ENCODE measurements at regions not wholly inside any gene's neighbourhood (a gene's known extent, or its start where the extent isn't known, plus 50 kb on each side); places are given as distances from the start of the nearest gene placed in this dataset.
"Not testable (repeated sequence)": the region's sequence is repeated elsewhere in the genome, so short reads cannot be mapped to it uniquely, and the experiment has no call there.

DNA sequence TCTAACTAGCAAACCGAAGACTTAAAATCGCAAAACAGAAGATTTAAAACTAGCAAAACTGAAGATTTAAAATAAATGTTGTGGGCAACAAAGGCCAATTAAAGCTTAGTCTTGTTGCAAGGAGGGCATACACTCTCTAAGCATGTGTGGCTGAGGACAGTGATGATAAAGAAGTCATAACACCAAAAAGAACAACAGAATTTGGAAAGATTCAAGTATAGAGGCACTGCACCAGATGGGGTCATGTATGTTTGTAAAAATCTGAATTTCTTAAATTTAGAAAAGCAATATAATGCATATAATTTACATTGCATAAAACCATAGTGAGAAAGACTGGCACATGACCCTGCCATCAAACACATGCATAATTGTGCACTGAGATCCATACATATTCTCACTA, 743.8 kb downstream of the TAF11L14 start:
- no peak for DNase-seq

GRCh38 chr5:18379189-18379588, 744.9 kb downstream of the TAF11L14 start:
- no peak for DNase-seq

- no peak for DNase-seq
Observed at GRCh38 chr5:18380729-18381362, 746.6 kb downstream of the TAF11L14 start.

GRCh38 chr5:18393565-18394442, 759.5 kb downstream of the TAF11L14 start:
- peak; percentile 21 for DNase-seq

- no peak for DNase-seq
Observed at GRCh38 chr5:18394443-18394804, 760.2 kb downstream of the TAF11L14 start.

DNA sequence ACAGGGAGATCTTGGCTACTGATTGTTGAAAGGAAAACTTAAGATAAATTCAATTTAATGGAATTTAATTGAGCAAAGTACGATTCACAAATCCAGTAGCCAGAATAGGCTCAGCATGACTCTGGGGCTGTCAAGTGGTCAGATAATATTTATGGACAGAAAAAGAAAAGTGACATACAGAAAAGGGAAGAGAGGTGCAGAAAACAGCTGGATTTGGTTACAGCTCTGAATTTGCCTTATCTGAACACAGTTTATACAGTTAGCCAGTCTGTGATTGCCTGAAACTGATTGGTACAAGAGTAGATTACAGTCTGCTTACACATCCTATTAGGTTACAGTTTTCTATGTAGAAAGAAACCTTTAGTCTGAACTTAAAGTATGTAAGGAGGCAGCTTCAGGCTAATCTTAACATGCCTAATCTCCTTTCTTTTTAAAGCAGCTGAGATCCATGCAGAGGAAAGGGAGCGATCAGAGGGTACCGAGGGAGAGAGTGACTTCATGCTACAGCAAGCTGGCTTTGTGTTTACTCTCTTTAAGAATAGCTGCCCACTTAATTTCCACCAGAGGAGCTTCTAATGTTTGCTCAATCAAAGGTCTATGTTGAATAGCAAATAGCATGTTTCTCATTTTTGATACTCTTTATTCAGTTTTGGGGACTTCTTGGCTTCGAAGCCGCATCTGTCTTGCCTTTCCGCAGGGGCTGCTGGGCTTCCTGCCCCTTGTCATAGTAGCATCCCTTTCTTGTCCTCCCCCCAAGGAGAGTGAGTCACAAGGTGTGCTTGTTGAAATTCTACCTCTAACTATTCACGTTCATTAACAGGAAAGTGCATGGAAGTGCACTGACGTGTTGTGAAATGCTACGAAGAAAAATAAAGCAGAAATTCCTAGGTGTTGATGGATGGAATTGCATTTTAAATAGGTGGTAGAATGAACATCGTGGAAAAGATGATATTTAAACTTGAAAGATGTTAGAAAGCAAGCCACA, 761.2 kb downstream of the TAF11L14 start:
- DNase-seq: no peak

DNA sequence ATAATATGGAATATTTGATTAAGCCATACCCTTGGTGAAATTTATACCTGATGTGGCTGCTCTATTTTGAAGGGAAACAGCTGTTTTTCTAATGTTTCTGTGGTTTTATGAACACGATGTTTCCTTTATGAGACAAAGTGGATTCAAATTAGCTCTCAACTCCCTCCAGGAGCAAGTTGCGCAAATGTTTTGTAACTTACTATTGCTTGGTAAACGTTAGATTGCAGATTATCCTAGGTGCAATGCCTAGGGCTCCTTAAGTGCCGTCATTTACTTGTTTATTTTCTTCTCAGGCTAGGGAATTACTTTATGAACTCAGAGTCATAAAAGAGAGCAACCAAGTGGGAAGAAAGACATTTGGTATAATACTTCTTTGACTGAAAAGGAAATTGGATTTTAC, 763.1 kb downstream of the TAF11L14 start:
- no peak for DNase-seq

GRCh38 chr5:18397891-18398290, 763.6 kb downstream of the TAF11L14 start:
- no peak for DNase-seq

DNA sequence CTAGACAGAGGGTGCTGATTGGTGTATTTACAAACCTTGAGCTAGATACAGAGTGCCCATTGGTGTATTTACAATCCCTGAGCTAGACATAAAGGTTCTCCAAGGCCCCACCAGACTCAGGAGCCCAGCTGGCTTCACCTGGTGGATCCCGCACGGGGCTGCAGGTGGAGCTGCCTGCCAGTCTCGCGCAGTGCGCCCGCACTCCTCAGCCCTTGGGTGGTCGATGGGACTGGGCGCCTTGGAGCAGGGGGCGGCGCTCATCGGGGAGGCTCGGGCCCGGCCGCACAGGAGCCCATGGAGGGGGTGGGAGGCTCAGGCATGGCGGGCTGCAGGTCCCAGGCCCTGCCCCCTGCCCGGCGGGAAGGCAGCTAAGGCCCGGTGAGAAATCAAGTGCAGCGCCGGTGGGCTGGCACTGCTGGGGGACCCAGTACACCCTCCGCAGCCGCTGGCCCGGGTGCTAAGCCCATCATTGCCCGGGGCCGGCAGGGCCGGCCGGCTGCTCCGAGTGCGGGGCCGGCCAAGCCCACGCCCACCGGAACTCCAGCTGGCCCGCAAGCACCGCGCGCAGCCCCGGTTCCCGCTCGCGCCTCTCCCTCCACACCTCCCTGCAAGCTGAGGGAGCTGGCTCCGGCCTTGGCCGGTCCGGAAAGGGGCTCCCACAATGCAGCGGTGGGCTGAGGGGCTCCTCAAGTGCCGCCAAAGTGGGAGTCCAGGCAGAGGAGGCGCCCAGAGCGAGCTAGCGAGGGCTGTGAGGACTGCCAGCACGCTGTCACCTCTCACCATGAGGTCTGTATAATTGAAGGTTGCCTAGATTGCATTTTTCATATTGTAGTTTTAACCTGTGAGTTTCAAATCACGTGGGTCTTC, 765.4 kb downstream of the TAF11L14 start:
- DNase-seq: not testable (repeated sequence)

DNA sequence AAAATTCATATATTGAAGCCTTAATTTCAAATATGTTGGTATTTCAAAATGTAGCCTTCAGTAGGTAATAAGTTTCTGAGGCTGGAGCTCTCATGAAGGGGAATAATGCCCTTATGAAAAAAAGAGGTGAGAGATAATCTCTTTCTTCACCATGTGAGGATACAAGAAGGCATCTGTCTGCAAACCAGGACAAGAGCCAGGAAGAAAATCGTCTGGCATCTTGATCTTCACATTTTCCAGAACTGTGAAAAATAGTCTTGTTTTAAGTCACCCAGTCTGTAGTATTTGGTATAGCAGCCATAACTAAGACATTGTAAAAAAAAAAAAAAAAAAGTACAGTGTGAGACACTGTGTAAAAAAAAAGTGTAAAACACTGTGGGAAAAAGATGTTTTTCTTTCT, 768.9 kb downstream of the TAF11L14 start:
- no peak for DNase-seq

DNA sequence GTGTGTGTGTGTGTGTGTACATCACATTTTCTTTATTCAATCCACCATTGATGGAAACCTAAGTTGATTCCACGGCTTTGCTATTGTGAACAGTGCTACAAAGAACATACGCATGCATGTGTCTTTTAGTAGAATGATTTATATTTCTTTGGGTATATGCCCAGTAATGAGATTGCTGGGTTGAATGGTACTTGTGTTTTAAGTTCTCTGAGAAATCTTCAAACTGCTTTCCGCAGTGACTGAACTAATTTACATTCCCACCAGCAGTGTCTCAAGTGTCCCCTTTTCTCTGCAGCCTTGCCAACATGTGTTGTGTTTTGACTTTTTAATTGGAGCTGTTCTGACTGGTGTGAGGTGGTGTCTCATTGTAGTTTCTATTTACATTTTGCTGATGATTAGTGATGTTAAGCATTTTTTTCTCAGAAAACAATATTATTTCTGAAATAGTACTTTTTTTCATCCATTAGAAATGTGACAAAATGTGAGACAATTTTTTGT, 769.7 kb downstream of the TAF11L14 start:
- DNase-seq: no peak

DNA sequence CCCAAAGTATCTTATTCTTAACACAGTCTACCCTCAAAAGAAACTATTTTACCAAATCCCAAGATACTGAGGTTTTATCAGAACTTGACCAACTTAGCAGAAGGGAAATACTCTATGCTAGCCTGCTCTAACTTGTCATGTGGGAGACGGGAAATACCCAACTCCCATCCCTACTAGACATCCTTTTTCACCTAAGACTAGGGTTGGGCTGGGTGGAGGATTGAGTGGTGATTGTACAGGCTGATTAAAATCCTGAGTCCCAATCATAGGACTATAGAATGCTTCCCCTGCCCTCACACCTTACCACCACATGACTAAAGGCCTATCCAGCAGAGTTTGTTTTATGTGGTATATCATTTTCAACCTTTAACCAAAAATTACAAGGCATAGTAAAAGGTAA, 786.5 kb downstream of the TAF11L14 start:
- DNase-seq: no peak

DNA sequence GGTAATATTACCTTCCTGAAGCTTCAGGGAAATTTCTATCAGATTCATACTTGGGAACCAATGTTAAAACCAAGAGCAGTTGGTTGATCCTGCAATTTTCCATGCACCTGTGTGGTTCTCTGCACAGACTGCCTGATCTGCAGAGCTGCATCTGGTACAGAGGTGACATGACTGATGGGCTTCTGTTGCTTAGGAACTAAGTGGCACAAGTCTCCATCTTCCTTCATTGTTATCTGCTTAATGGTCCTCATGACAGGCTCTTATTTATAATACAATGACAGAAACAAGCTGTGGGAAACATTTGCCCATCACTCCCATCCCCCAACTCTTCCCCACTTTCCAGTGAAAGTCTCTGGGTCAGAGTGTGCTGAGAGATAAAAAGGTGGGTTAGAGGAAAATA, 799.1 kb downstream of the TAF11L14 start:
- no peak for DNase-seq

- DNase-seq: no peak
Observed at GRCh38 chr5:18438126-18438525, 803.9 kb downstream of the TAF11L14 start.

DNA sequence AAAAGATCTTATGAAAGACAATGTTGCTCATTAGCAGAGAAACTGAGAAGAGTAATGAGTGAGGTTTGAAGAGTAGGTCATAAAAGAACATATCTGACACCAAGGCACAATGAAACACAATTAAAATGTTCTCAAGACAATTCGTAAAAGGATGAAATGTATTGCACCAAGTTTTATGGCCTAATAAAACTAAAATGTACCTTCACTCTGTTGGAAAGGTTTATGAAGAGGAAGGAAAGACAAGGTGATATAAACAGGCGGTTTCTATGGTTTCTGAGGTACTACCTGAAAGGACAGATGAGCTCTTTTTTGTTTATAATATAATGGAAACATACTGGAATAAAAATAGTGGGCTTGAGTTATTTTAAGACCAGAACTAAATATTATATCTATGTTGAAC, 821.3 kb downstream of the TAF11L14 start:
- no peak for DNase-seq

GRCh38 chr5:18457255-18457654, 823.0 kb downstream of the TAF11L14 start:
- DNase-seq: no peak

GRCh38 chr5:18461766-18462165, 827.5 kb downstream of the TAF11L14 start:
- no peak for DNase-seq

- peak; percentile 37 for DNase-seq
Observed at GRCh38 chr5:18465833-18466681, 831.8 kb downstream of the TAF11L14 start.

- no peak for DNase-seq
Observed at GRCh38 chr5:18466731-18467130, 832.5 kb downstream of the TAF11L14 start.

- not testable (repeated sequence) for DNase-seq
Observed at GRCh38 chr5:18471791-18472190, 837.5 kb downstream of the TAF11L14 start.

DNA sequence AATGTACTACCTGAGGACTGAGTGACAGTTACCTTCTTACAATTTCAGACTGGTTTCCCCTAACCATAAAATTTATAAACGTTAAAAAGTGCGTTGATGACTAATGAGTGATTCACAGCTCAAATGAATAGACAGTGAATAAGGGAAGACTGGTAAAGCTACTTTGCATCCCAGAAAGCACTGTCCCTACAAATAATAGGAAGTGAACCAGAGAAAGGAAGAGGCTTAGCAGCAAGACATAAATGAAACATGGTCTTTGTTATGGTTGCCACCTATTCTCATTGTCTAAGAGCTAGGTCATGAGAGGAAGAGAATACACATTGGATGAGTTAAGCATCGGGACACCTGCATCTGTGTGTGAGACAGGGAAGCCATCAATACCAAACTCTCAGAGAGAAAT, 849.2 kb downstream of the TAF11L14 start:
- no peak for DNase-seq
